Gastroesophageal sphincter (tissue), 3 donors: ENCODE measurements at regions not wholly inside any gene's neighbourhood (a gene's known extent, or its start where the extent isn't known, plus 50 kb on each side); places are given as distances from the start of the nearest gene placed in this dataset.

Experiments
- CTCF ChIP-seq, 4 experiments: fragments of 200-600 bp in 2 of 4; fragments of 450-650 bp in 2 of 4; sonication (generic) in 1 of 4; IDR thresholded peaks; one replicate each; pipeline ENCODE4 v1.5.1; 2017 to 2019; ENCODE audit warnings: antibody characterized with exemption in 4 of 4, mild to moderate bottlenecking in 2 of 4, moderate library complexity in 2 of 4
- EP300 ChIP-seq: sonication (generic); formaldehyde crosslinking; IDR thresholded peaks from one replicate; pipeline ENCODE4 v1.6.1; 2017; ENCODE audit warnings: antibody characterized with exemption, mild to moderate bottlenecking
- POLR2A ChIP-seq, 2 donors: fragments of 450-650 bp; IDR thresholded peaks; one replicate each; pipeline ENCODE4 v1.6.1; 2017; ENCODE audit warnings: antibody characterized with exemption in 2 of 2, mild to moderate bottlenecking in 2 of 2, moderate library complexity in 1 of 2

GRCh38 chr12:54700301-54700700, 52.1 kb upstream of the DCD start:
- no peak for TF ChIP-seq EP300
- no peak for TF ChIP-seq CTCF (IDR thresholded peaks at IDR 0.05)
- TF ChIP-seq POLR2A (IDR thresholded peaks at IDR 0.05) = no peak
